H9 (cell line): ENCODE measurements at regions not wholly inside any gene's neighbourhood (a gene's known extent, or its start where the extent isn't known, plus 50 kb on each side); places are given as distances from the start of the nearest gene placed in this dataset.

ENCODE experiments used
- DNase-seq: peaks from one replicate; pipeline ENCODE4 v3.0.0-alpha.2; 2017
- H2AFZ ChIP-seq: one replicate; pipeline ENCODE4 v1.6.1; 2013; ENCODE audit warnings: mild to moderate bottlenecking, low read length, control low read depth, moderate library complexity
- H2AK5ac ChIP-seq: 2 replicates; pipeline ENCODE4 v1.6.1; 2013; ENCODE audit warnings: low read length, control low read depth, mixed read lengths; ENCODE audit not compliant: insufficient read length
- H2BK120ac ChIP-seq: one replicate; pipeline ENCODE4 v1.6.1; 2013; ENCODE audit warnings: low read depth, mild to moderate bottlenecking, low read length, control low read depth, inconsistent platforms; ENCODE audit not compliant: poor library complexity, severe bottlenecking
- H2BK12ac ChIP-seq: 2 replicates; pipeline ENCODE4 v1.6.1; 2013; ENCODE audit warnings: low read length, control low read depth, mixed read lengths, low read depth; ENCODE audit not compliant: insufficient read length
- H2BK15ac ChIP-seq: 2 replicates; pipeline ENCODE4 v1.6.1; 2013; ENCODE audit warnings: low read depth, low read length, control low read depth
- H2BK20ac ChIP-seq: one replicate; pipeline ENCODE4 v1.6.1; 2013; ENCODE audit warnings: low read depth, mild to moderate bottlenecking, low read length, control low read depth, inconsistent platforms; ENCODE audit not compliant: poor library complexity, severe bottlenecking
- H2BK5ac ChIP-seq: 2 replicates; pipeline ENCODE4 v1.6.1; 2013; ENCODE audit warnings: low read length, control low read depth, mixed read lengths; ENCODE audit not compliant: insufficient read length
- H3K14ac ChIP-seq: 2 replicates; pipeline ENCODE4 v1.6.1; 2013; ENCODE audit warnings: low read length, control low read depth; ENCODE audit not compliant: insufficient read depth
- H3K18ac ChIP-seq: 2 replicates; pipeline ENCODE4 v1.6.1; 2013; ENCODE audit warnings: low read depth, mild to moderate bottlenecking, mixed read lengths, low read length, control low read depth; ENCODE audit not compliant: insufficient read length
- H3K23ac ChIP-seq: 2 replicates; pipeline ENCODE4 v1.6.1; 2013; ENCODE audit warnings: low read length, control low read depth, mixed read lengths, low read depth; ENCODE audit not compliant: insufficient read length
- H3K23me2 ChIP-seq: 2 replicates; pipeline ENCODE4 v1.6.1; 2013; ENCODE audit warnings: low read depth, mild to moderate bottlenecking, mixed read lengths, low read length, control low read depth; ENCODE audit not compliant: insufficient read length, poor library complexity, severe bottlenecking
- H3K27ac ChIP-seq: 2 replicates; pipeline ENCODE4 v1.5.1; 2013; ENCODE audit warnings: low read length, control low read depth, mixed read lengths, low read depth; ENCODE audit not compliant: insufficient read length
- H3K27me3 ChIP-seq: 2 replicates; pipeline ENCODE4 v1.6.1; 2013; ENCODE audit warnings: low read length, control low read depth, inconsistent platforms; ENCODE audit not compliant: insufficient read depth
- H3K4ac ChIP-seq: 2 replicates; pipeline ENCODE4 v1.6.1; 2013; ENCODE audit warnings: low read depth, mild to moderate bottlenecking, control low read depth, inconsistent platforms, low read length, moderate library complexity
- H3K4me1 ChIP-seq: 2 replicates; pipeline ENCODE4 v1.6.1; 2013; ENCODE audit warnings: low read length, control low read depth, inconsistent platforms; ENCODE audit not compliant: insufficient read depth
- H3K4me2 ChIP-seq: 2 replicates; pipeline ENCODE4 v1.6.1; 2013; ENCODE audit warnings: low read length, control low read depth, mixed read lengths; ENCODE audit not compliant: insufficient read length, insufficient read depth
- H3K56ac ChIP-seq: 2 replicates; pipeline ENCODE4 v1.6.1; 2013; ENCODE audit warnings: low read depth, mild to moderate bottlenecking, mixed read lengths, low read length, control low read depth; ENCODE audit not compliant: insufficient read length
- H3K79me1 ChIP-seq: 2 replicates; pipeline ENCODE4 v1.6.1; 2013; ENCODE audit warnings: low read depth, mild to moderate bottlenecking, moderate library complexity, low read length, control low read depth, inconsistent platforms; ENCODE audit not compliant: insufficient read depth, poor library complexity, severe bottlenecking
- H3K79me2 ChIP-seq: 2 replicates; pipeline ENCODE4 v1.6.1; 2013; ENCODE audit warnings: low read length, control low read depth, inconsistent platforms; ENCODE audit not compliant: insufficient read depth
- H3K9ac ChIP-seq: 2 replicates; pipeline ENCODE4 v1.6.1; 2013; ENCODE audit warnings: low read length, control low read depth, mixed read lengths; ENCODE audit not compliant: insufficient read length; ENCODE audit errors: extremely low read depth
- H3K9me3 ChIP-seq: one replicate; pipeline ENCODE4 v1.6.1; 2013; ENCODE audit warnings: low read depth, low read length, inconsistent platforms; ENCODE audit not compliant: control insufficient read depth
- H3T11ph ChIP-seq: one replicate; pipeline ENCODE4 v1.6.1; 2013; ENCODE audit warnings: mild to moderate bottlenecking, low read length, control low read depth, inconsistent platforms
- H4K20me1 ChIP-seq: one replicate; pipeline ENCODE4 v1.6.1; 2013; ENCODE audit not compliant: control insufficient read depth, insufficient read length, insufficient read depth
- H4K5ac ChIP-seq: 2 replicates; pipeline ENCODE4 v1.6.1; 2013; ENCODE audit warnings: low read depth, mild to moderate bottlenecking, mixed read lengths, low read length, control low read depth; ENCODE audit not compliant: insufficient read length
- H4K8ac ChIP-seq: replicated peaks from 2 replicates; pipeline ENCODE4 v1.6.1; 2013; ENCODE audit warnings: low read length, control low read depth, mixed read lengths, low read depth; ENCODE audit not compliant: insufficient read length
- H4K91ac ChIP-seq: 2 replicates; pipeline ENCODE4 v1.6.1; 2013; ENCODE audit warnings: low read depth, mild to moderate bottlenecking, moderate library complexity, mixed read lengths, low read length, control low read depth; ENCODE audit not compliant: insufficient read length
- H3K27ac Mint-ChIP-seq, 3 experiments: 2 replicates in 2 of 3; 3 replicates in 1 of 3; pipeline ENCODE4 v1.8.0; 2020 to 2021; ENCODE audit warnings: mixed read lengths in 3 of 3, mild to moderate bottlenecking in 1 of 3, moderate library complexity in 1 of 3
- H3K27me3 Mint-ChIP-seq: 2 replicates; pipeline ENCODE4 v1.8.0; 2021; ENCODE audit warnings: low read depth, mild to moderate bottlenecking, moderate library complexity, mixed read lengths
- H3K36me3 Mint-ChIP-seq, 3 experiments: 2 replicates in 2 of 3; 3 replicates in 1 of 3; pipeline ENCODE4 v1.8.0; 2020 to 2021; ENCODE audit warnings: low read depth in 3 of 3, mixed read lengths in 3 of 3; ENCODE audit not compliant: insufficient read depth in 1 of 3
- H3K4me1 Mint-ChIP-seq, 2 experiments: 2 replicates each; pipeline ENCODE4 v1.8.0; 2020; ENCODE audit warnings: mixed read lengths in 2 of 2
- H3K4me3 Mint-ChIP-seq, 2 experiments: 2 replicates in 1 of 2; 3 replicates in 1 of 2; pipeline ENCODE4 v1.8.0; 2020 to 2021; ENCODE audit warnings: mild to moderate bottlenecking in 2 of 2, mixed read lengths in 2 of 2, moderate library complexity in 1 of 2
- H3K9me3 Mint-ChIP-seq, 2 experiments: 2 replicates in 1 of 2; 3 replicates in 1 of 2; pipeline ENCODE4 v1.8.0; 2020; ENCODE audit warnings: mild to moderate bottlenecking in 2 of 2, mixed read lengths in 2 of 2, moderate library complexity in 1 of 2
- CTCF ChIP-seq: fragments of 200-600 bp; sonication (generic); conservative IDR thresholded peaks from 3 replicates; pipeline ENCODE4 v1.8.0; 2021; ENCODE audit warnings: antibody characterized with exemption, mild to moderate bottlenecking
- WGBS: extraction: QIAGEN DNeasy Blood & Tissue Kit; methylation state at CpG from one replicate; pipeline ENCODE4 v1.1.7; 2013; ENCODE audit warnings: missing lambda C conversion rate, low lambda C conversion rate, mixed read lengths; ENCODE audit not compliant: insufficient read length; ENCODE audit errors: extremely low coverage; 5-methylcytosine and 5-hydroxymethylcytosine counted together

- Histone ChIP-seq H3K4ac (no peak overlapping the region), H4K20me1 (no peaks in the 10 kb centered on the region), H3K27me3 (no peaks in the 10 kb centered on the region), H3K9me3 (no peaks in the 10 kb centered on the region), H2BK20ac (no peak overlapping the region), H4K8ac (no peak overlapping the region), H2BK15ac (no peak overlapping the region), H4K91ac (no peak overlapping the region), H3K56ac (no peak overlapping the region), H2AFZ (no peak overlapping the region), H3K23ac (no peak overlapping the region), H3K23me2 (peaks cover 6% of the 10 kb centered on the region), H4K5ac (no peak overlapping the region), H3K79me2 (no peaks in the 10 kb centered on the region), H2AK5ac (no peak overlapping the region), H3K18ac (no peak overlapping the region), H3K4me2 (no peak overlapping the region), H3K4me1 (peaks cover 3% of the 10 kb centered on the region; the same call in 1 of the 2 replicates), H3K27ac (no peak overlapping the region), H2BK5ac (no peak overlapping the region), H3K9ac (no peak overlapping the region), H3T11ph (no peak overlapping the region), H3K14ac (no peak overlapping the region), H3K79me1 (no peaks in the 10 kb centered on the region), H2BK12ac (no peak overlapping the region), H2BK120ac (no peak overlapping the region)
- H3K27me3 Mint-ChIP-seq, result no peaks in the 10 kb centered on the region
- peaks cover 55 to 57% of the 10 kb centered on the region in 2 experiments for H3K4me1 Mint-ChIP-seq
- no peak overlapping the region; a peak in 1 of 7 replicates for H3K27ac Mint-ChIP-seq
- no CpG with 5 or more reads among the region's 3 CpGs for WGBS
- no peaks in the 10 kb centered on the region for H3K9me3 Mint-ChIP-seq
- peaks cover 0 to 6% (median 5%) of the 10 kb centered on the region in 3 experiments; a peak in 5 of 7 replicates for H3K36me3 Mint-ChIP-seq
- no peak for DNase-seq
- no peak for TF ChIP-seq CTCF
- 0 out of 5 replicates have a peak overlapping the region, but pooled peaks of 1 of the 2 experiments have one; percentile 19 for H3K4me3 Mint-ChIP-seq
Observed at GRCh38 chr5:125201446-125202052, 455.1 kb upstream of the ZNF608 start.
